ENCODE measurements at regions not wholly inside any gene's neighbourhood (a gene's known extent, or its start where the extent isn't known, plus 50 kb on each side); places are given as distances from the start of the nearest gene placed in this dataset.

DNA sequence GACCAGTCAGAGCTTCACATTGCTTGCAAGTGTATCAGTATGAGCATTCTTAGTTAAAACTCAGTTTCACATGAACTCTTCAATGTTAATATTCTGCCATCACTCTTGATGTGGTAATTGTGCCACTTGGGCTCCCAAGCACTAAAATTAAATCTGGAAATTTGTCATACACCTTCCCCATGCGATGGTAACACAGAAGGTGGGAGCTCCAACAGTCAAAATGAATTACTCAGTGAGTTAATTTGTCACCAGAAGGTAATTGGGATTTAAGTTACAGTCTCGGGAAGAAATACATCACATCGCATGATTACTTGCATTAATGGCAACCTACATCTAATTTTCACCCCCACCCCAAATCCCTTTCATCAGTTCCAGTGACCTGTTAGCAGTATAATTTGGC, 376.5 kb upstream of the DAB1 start:
- no peaks in the 10 kb centered on the region for H3K79me2 ChIP-seq (ENCODE audit: insufficient read depth, low read length)
- TF ChIP-seq, protein P1, sequence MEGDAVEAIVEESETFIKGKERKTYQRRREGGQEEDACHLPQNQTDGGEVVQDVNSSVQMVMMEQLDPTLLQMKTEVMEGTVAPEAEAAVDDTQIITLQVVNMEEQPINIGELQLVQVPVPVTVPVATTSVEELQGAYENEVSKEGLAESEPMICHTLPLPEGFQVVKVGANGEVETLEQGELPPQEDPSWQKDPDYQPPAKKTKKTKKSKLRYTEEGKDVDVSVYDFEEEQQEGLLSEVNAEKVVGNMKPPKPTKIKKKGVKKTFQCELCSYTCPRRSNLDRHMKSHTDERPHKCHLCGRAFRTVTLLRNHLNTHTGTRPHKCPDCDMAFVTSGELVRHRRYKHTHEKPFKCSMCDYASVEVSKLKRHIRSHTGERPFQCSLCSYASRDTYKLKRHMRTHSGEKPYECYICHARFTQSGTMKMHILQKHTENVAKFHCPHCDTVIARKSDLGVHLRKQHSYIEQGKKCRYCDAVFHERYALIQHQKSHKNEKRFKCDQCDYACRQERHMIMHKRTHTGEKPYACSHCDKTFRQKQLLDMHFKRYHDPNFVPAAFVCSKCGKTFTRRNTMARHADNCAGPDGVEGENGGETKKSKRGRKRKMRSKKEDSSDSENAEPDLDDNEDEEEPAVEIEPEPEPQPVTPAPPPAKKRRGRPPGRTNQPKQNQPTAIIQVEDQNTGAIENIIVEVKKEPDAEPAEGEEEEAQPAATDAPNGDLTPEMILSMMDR (IDR thresholded peaks at IDR 0.05): no peak
- H3K9me3 ChIP-seq (replicated peaks in 1 of 2; ENCODE audit: control insufficient read depth in 1 of 2, insufficient read depth in 1 of 2, low read length in 2 of 2): peaks cover 0 to 12% of the 10 kb centered on the region in 2 donors
- H3K27ac ChIP-seq (ENCODE audit: low read depth in 1 of 2, low read length in 2 of 2): no peak overlapping the region
- DNase-seq: no peak
- no peak overlapping the region for H3K4me2 ChIP-seq (replicated peaks; ENCODE audit: extremely low read depth, low read length, poor library complexity, severe bottlenecking)
- H3K36me3 ChIP-seq (replicated peaks in 1 of 2; ENCODE audit: control insufficient read depth in 1 of 2, insufficient read depth in 2 of 2, low read length in 2 of 2): no peaks in the 10 kb centered on the region
- intact Hi-C loops (cut with micrococcal nuclease): no loop called here
- H3K4me3 ChIP-seq (replicated peaks in 1 of 3; ENCODE audit: low read depth in 2 of 3, low read length in 3 of 3): no peak overlapping the region
- H3K36me3 Mint-ChIP-seq: no peaks in the 10 kb centered on the region
- no peak overlapping the region for H3K27ac Mint-ChIP-seq
- H4K20me1 ChIP-seq (ENCODE audit: insufficient read depth, low read length): no peaks in the 10 kb centered on the region
- no peaks in the 10 kb centered on the region for H3K27me3 ChIP-seq (ENCODE audit: control insufficient read depth in 2 of 2, insufficient read depth in 2 of 2, low read length in 2 of 2)
- peaks cover 0 to 19% (median 7%) of the 10 kb centered on the region in 7 donors for H3K9me3 Mint-ChIP-seq
- no CpG with 5 or more reads among the region's 3 CpGs for WGBS (ENCODE audit: insufficient coverage)
- no peak overlapping the region for H2AFZ ChIP-seq (ENCODE audit: insufficient read depth, low read depth, low read length, poor library complexity, severe bottlenecking)
- no peaks in the 10 kb centered on the region for H3K4me1 Mint-ChIP-seq
- H3K4me1 ChIP-seq (ENCODE audit: control insufficient read depth in 1 of 2, insufficient read depth in 2 of 2, low read length in 2 of 2): no peaks in the 10 kb centered on the region
- no peak overlapping the region for H3K4me3 Mint-ChIP-seq
- H3K27me3 Mint-ChIP-seq (ENCODE audit: low read depth in 3 of 3): peaks cover 0 to 1% (median 0%) of the 10 kb centered on the region in 3 donors
- no peak overlapping the region for H3K9ac ChIP-seq (ENCODE audit: insufficient read depth, low read length, poor library complexity, severe bottlenecking)

DNA sequence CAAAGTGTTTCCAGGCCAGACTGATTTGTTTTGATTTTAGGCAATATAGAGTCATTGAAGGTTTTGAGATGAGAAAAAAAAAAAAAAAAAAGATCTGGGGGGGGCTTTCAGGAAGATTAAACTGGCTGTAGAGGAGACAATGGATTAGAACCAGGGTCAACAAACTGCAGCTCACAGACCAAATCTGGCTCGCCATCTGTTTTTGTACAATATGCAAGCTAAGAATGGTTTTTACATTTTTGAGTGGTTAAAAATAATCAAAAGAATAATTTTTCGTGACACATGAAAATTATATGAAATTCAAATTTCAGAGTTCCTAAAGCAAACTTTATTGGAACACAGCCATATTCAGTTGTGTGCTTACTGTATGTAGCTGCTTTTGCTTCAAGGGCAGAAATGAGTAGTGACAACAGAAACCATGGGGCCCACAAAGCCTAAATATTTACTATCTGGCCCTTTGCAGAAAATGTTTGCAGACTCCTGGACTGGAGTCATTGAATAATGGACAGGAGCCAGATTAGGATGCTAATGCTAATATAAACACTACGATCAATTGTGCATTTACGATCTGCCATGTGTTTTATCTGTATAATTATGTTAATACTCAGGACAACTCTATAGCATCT, 375.7 kb upstream of the DAB1 start:
- Histone ChIP-seq H3K4me1 (ENCODE audit: control insufficient read depth in 1 of 2, insufficient read depth in 2 of 2, low read length in 2 of 2) (no peaks in the 10 kb centered on the region), H3K4me2 (replicated peaks; ENCODE audit: extremely low read depth, low read length, poor library complexity, severe bottlenecking) (no peak overlapping the region), H3K36me3 (replicated peaks in 1 of 2; ENCODE audit: control insufficient read depth in 1 of 2, insufficient read depth in 2 of 2, low read length in 2 of 2) (no peaks in the 10 kb centered on the region), H4K20me1 (ENCODE audit: insufficient read depth, low read length) (no peaks in the 10 kb centered on the region), H2AFZ (ENCODE audit: insufficient read depth, low read depth, low read length, poor library complexity, severe bottlenecking) (no peak overlapping the region), H3K79me2 (ENCODE audit: insufficient read depth, low read length) (no peaks in the 10 kb centered on the region), H3K9ac (ENCODE audit: insufficient read depth, low read length, poor library complexity, severe bottlenecking) (no peak overlapping the region), H3K27me3 (ENCODE audit: control insufficient read depth in 2 of 2, insufficient read depth in 2 of 2, low read length in 2 of 2) (no peaks in the 10 kb centered on the region), H3K4me3 (replicated peaks in 1 of 3; ENCODE audit: low read depth in 2 of 3, low read length in 3 of 3) (no peak overlapping the region), H3K27ac (ENCODE audit: low read depth in 1 of 2, low read length in 2 of 2) (no peak overlapping the region), H3K9me3 (replicated peaks in 1 of 2; ENCODE audit: control insufficient read depth in 1 of 2, insufficient read depth in 1 of 2, low read length in 2 of 2) (peaks cover 0 to 12% of the 10 kb centered on the region in 2 donors)
- WGBS (ENCODE audit: insufficient coverage): no CpG with 5 or more reads among the region's 4 CpGs
- H3K4me1 Mint-ChIP-seq: no peaks in the 10 kb centered on the region
- DNase-seq: no peak
- H3K36me3 Mint-ChIP-seq: no peaks in the 10 kb centered on the region
- intact Hi-C loops (cut with micrococcal nuclease): no loop called here
- H3K27ac Mint-ChIP-seq: no peak overlapping the region
- H3K4me3 Mint-ChIP-seq: no peak overlapping the region
- peaks cover 0 to 19% (median 7%) of the 10 kb centered on the region in 7 donors for H3K9me3 Mint-ChIP-seq
- peaks cover 0 to 3% (median 1%) of the 10 kb centered on the region in 3 donors for H3K27me3 Mint-ChIP-seq (ENCODE audit: low read depth in 3 of 3)
- TF ChIP-seq, protein P1 (IDR thresholded peaks at IDR 0.05): no peak
